HCT116 (cell line): ENCODE measurements at regions not wholly inside any gene's neighbourhood (a gene's known extent, or its start where the extent isn't known, plus 50 kb on each side); places are given as distances from the start of the nearest gene placed in this dataset.

Experiments used
- ATAC-seq: fragments of 200-7000 bp; cut with Tn5 transposase; 2 replicates; pipeline ENCODE4 v1.9.1; 2020; ENCODE audit warnings: mild to moderate bottlenecking, moderate library complexity
- BruUV-seq: library from RNA; stranded (reverse); fragments of 400-500 nt; replicated peaks from 2 replicates; lab custom pipeline; 2021; lab: Mats Ljungman, UMichigan
- CTCF ChIA-PET: fragments of 300-600 bp; sonication (Branson Sonifier 250); formaldehyde crosslinking; loops from one replicate; lab custom pipeline; 2021; ENCODE audit warnings: antibody characterized with exemption; lab: Charles Lee
- POLR2A ChIA-PET: fragments of 300-600, 350-600 bp; sonication (Branson Sonifier 250); formaldehyde crosslinking; loops from one replicate; lab custom pipeline; 2021; ENCODE audit warnings: antibody characterized with exemption; lab: Charles Lee
- RAD21 ChIA-PET, 2 experiments: fragments of 300-600 bp; sonication (Branson Sonifier 250); formaldehyde crosslinking; loops; one replicate each; lab custom pipeline; 2023; ENCODE audit warnings: low total read pairs in 2 of 2; ENCODE audit not compliant: uncharacterized antibody in 2 of 2, unreplicated experiment in 2 of 2, low non-redundant PET in 1 of 2; lab: Charles Lee
- DNase-seq: peaks from one replicate; pipeline ENCODE4 v3.0.0-alpha.2; 2010; ENCODE audit warnings: low read depth, low spot score
- H2AFZ ChIP-seq: fragments of 200-600 bp; shearing (Covaris generic), sonication (generic); 2 replicates; pipeline ENCODE4 v1.6.1; 2017; ENCODE audit warnings: low read depth, mixed run types, mixed read lengths, antibody characterized with exemption, low read length; ENCODE audit not compliant: poor library complexity, severe bottlenecking
- H3K27ac ChIP-seq: 2 replicates; pipeline ENCODE4 v1.5.1; 2012; ENCODE audit warnings: low read depth, low read length
- H3K27me3 ChIP-seq: fragments of 200-600 bp; sonication (generic); 2 replicates; pipeline ENCODE4 v1.6.1; 2016; ENCODE audit warnings: mixed run types, low read length, mixed read lengths; ENCODE audit not compliant: insufficient read depth
- H3K36me3 ChIP-seq, 2 experiments: fragments of 200-500 bp in 1 of 2; fragments of 200-600 bp in 1 of 2; sonication (Bioruptor generic) in 1 of 2; sonication (generic) in 1 of 2; 2 replicates each; pipeline versions ENCODE4 v1.5.1 to v1.6.1; 2014 to 2016; ENCODE audit warnings: low read length in 2 of 2, inconsistent platforms in 1 of 2, mixed read lengths in 1 of 2, mixed run types in 1 of 2; ENCODE audit not compliant: insufficient read depth in 2 of 2, control insufficient read depth in 1 of 2
- H3K4me1 ChIP-seq, 2 experiments: fragments of 200-600 bp in 1 of 2; sonication (generic) in 1 of 2; 2 replicates each; pipeline versions ENCODE4 v1.5.1 to v1.6.1; 2012 to 2017; ENCODE audit warnings: low read length in 2 of 2, inconsistent platforms in 1 of 2, mild to moderate bottlenecking in 1 of 2, mixed read lengths in 1 of 2, mixed run types in 1 of 2, moderate library complexity in 1 of 2; ENCODE audit not compliant: insufficient read depth in 2 of 2, control insufficient read depth in 1 of 2
- H3K4me2 ChIP-seq: fragments of 200-600 bp; sonication (generic); 2 replicates; pipeline ENCODE4 v1.6.1; 2017; ENCODE audit warnings: mixed run types, low read length, mixed read lengths
- H3K4me3 ChIP-seq, 2 experiments: fragments of 200-600 bp in 1 of 2; sonication (generic) in 1 of 2; replicated peaks in 1 of 2; 2 replicates each; pipeline ENCODE4 v1.5.1; 2011 to 2016; ENCODE audit warnings: low read length in 2 of 2, control low read depth in 1 of 2, low read depth in 1 of 2, mild to moderate bottlenecking in 1 of 2, mixed read lengths in 1 of 2, mixed run types in 1 of 2
- H3K79me2 ChIP-seq: fragments of 200-600 bp; sonication (generic); 2 replicates; pipeline ENCODE4 v1.6.1; 2017; ENCODE audit warnings: mild to moderate bottlenecking, mixed run types, low read length, moderate library complexity, mixed read lengths; ENCODE audit not compliant: insufficient read depth
- H3K9ac ChIP-seq: fragments of 200-600 bp; sonication (generic); 2 replicates; pipeline ENCODE4 v1.6.1; 2016; ENCODE audit warnings: low read length, mixed read lengths
- H3K9me2 ChIP-seq: fragments of 200-600 bp; sonication (generic), shearing (Covaris generic); 2 replicates; pipeline ENCODE4 v1.6.1; 2017; ENCODE audit warnings: mixed run types, mild to moderate bottlenecking, moderate library complexity; ENCODE audit not compliant: insufficient read depth
- H3K9me3 ChIP-seq, 2 experiments: fragments of 200-500 bp in 1 of 2; fragments of 200-600 bp in 1 of 2; sonication (Bioruptor generic) in 1 of 2; sonication (generic) in 1 of 2; 2 replicates each; pipeline ENCODE4 v1.6.1; 2014 to 2017; ENCODE audit warnings: low read length in 2 of 2, mixed read lengths in 2 of 2, inconsistent platforms in 1 of 2, low read depth in 1 of 2, mild to moderate bottlenecking in 1 of 2, mixed run types in 1 of 2, moderate library complexity in 1 of 2; ENCODE audit not compliant: control insufficient read depth in 1 of 2, insufficient read depth in 1 of 2
- H4K20me1 ChIP-seq: fragments of 200-600 bp; sonication (generic), shearing (Covaris generic); 2 replicates; pipeline ENCODE4 v1.6.1; 2017; ENCODE audit warnings: mixed run types, mild to moderate bottlenecking, moderate library complexity; ENCODE audit not compliant: insufficient read depth
- CEBPB ChIP-seq: IDR thresholded peaks from 2 replicates; pipeline ENCODE4 v1.6.1; 2012; ENCODE audit warnings: low read depth
- ELF1 ChIP-seq: IDR thresholded peaks from 2 replicates; pipeline ENCODE4 v1.6.1; 2012; ENCODE audit warnings: low read depth, borderline replicate concordance
- EZH2 ChIP-seq: fragments of 200-600 bp; sonication (generic); IDR thresholded peaks from 2 replicates; pipeline ENCODE4 v1.6.1; 2017; ENCODE audit warnings: antibody characterized with exemption, mixed run types
- EZH2phosphoT487 ChIP-seq: fragments of 200-600 bp; IDR thresholded peaks from 2 replicates; pipeline ENCODE4 v1.6.1; 2018; ENCODE audit warnings: antibody characterized with exemption, borderline replicate concordance
- FOSL1 ChIP-seq: IDR thresholded peaks from 2 replicates; pipeline ENCODE4 v1.6.1; 2012; ENCODE audit warnings: low read depth
- POLR2A ChIP-seq: IDR thresholded peaks from 2 replicates; pipeline ENCODE4 v1.7.0; 2011; ENCODE audit warnings: borderline replicate concordance; ENCODE audit not compliant: insufficient read depth, insufficient read length; ENCODE audit errors: extremely low read depth
- SIN3A ChIP-seq: IDR thresholded peaks from 2 replicates; pipeline ENCODE4 v1.6.1; 2012; ENCODE audit warnings: low read depth
- SP1 ChIP-seq: IDR thresholded peaks from 2 replicates; pipeline ENCODE4 v1.6.1; 2012; ENCODE audit warnings: low read depth
- SRF ChIP-seq: IDR thresholded peaks from 2 replicates; pipeline ENCODE4 v1.6.1; 2012; ENCODE audit warnings: low read depth
- TCF7L2 ChIP-seq: IDR thresholded peaks from 2 replicates; pipeline ENCODE4 v1.7.0; 2011; ENCODE audit warnings: borderline replicate concordance, inconsistent platforms; ENCODE audit not compliant: insufficient read depth, insufficient read length; ENCODE audit errors: extremely low read depth
- ZNF274 ChIP-seq: fragments of 200-500 bp; sonication (Bioruptor generic); IDR thresholded peaks from 2 replicates; pipeline ENCODE4 v1.6.1; 2014; ENCODE audit warnings: mild to moderate bottlenecking, low read depth, low read length, inconsistent platforms
- intact Hi-C: fragments of 100-400 bp; cut with micrococcal nuclease; formaldehyde crosslinking; loops from 2 replicates; pipeline ENCODE4 v1.10.0; 2022
- TF ChIP-seq, protein P1 (sequence below), 3 experiments: fragments of 200-600 bp in 1 of 3; sonication (generic) in 1 of 3; IDR thresholded peaks in 2 of 3; conservative IDR thresholded peaks in 1 of 3; 2 replicates each; pipeline ENCODE4 v1.5.1; 2012 to 2017; ENCODE audit warnings: low read depth in 2 of 3, low read length in 2 of 3, antibody characterized with exemption in 1 of 3, borderline replicate concordance in 1 of 3, control low read depth in 1 of 3, mild to moderate bottlenecking in 1 of 3, mixed read lengths in 1 of 3, mixed run types in 1 of 3, moderate library complexity in 1 of 3; ENCODE audit not compliant: insufficient read depth in 1 of 3
- TF ChIP-seq, protein P2 (sequence below): IDR thresholded peaks from 2 replicates; pipeline ENCODE4 v1.6.1; 2012
- TF ChIP-seq, protein P3 (sequence below): IDR thresholded peaks from 2 replicates; pipeline ENCODE4 v1.6.1; 2012
- TF ChIP-seq, protein P4 (sequence below): IDR thresholded peaks from 2 replicates; pipeline ENCODE4 v1.6.1; 2012; ENCODE audit warnings: low read depth
- TF ChIP-seq, protein P5 (sequence below): IDR thresholded peaks from 2 replicates; pipeline ENCODE4 v1.6.1; 2011; ENCODE audit warnings: mild to moderate bottlenecking, low read length, moderate library complexity; ENCODE audit not compliant: insufficient replicate concordance; ENCODE audit errors: extremely low read depth

DNA sequence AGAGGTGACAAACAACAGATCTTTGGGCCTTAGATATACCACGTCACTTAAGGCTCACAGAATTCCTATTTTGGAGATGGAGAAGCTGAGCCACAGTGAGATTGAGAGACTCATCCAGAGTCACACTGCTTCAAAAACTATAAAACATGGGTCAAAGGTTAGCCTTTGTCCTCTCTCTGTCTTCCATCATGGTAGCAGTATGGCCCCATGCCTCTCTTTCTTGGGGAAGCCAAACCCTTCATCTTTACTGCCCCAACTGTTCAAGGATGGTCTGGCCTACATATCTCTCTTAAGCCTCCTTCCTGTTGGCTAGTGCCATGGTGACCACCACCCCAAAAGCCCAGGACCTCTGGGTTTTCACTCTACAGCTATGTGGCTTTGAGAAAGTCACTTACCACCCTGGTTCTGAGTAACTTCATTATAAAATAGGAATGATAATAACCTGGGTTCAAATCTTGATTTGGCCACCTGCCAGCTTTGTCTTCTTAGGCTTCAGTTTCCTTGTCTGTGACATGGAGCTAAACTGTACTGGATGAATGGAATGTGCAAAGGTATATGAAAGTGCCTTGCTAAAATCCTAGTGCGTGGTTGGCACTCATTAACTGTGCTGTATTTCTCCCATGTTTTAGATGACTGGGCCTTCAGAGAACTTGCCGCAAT lies 85.9 kb upstream of the JUN start:
- Histone ChIP-seq H3K9ac (no peak overlapping the region), H4K20me1 (no peaks in the 10 kb centered on the region), H3K27ac (no peak overlapping the region), H3K4me3 (no peak overlapping the region), H3K4me2 (no peak overlapping the region), H3K79me2 (no peaks in the 10 kb centered on the region), H2AFZ (no peak overlapping the region), H3K9me2 (no peaks in the 10 kb centered on the region), H3K9me3 (no peaks in the 10 kb centered on the region), H3K27me3 (no peaks in the 10 kb centered on the region), H3K36me3 (no peaks in the 10 kb centered on the region), H3K4me1 (no peaks in the 10 kb centered on the region)
- ATAC-seq (no peak), DNase-seq (no peak)
- BruUV-seq, result no TSS peak
- CTCF ChIA-PET, result no interaction called here
- POLR2A ChIA-PET, result no interaction called here
- RAD21 ChIA-PET, result no interaction called here
- TF ChIP-seq, protein P1, sequence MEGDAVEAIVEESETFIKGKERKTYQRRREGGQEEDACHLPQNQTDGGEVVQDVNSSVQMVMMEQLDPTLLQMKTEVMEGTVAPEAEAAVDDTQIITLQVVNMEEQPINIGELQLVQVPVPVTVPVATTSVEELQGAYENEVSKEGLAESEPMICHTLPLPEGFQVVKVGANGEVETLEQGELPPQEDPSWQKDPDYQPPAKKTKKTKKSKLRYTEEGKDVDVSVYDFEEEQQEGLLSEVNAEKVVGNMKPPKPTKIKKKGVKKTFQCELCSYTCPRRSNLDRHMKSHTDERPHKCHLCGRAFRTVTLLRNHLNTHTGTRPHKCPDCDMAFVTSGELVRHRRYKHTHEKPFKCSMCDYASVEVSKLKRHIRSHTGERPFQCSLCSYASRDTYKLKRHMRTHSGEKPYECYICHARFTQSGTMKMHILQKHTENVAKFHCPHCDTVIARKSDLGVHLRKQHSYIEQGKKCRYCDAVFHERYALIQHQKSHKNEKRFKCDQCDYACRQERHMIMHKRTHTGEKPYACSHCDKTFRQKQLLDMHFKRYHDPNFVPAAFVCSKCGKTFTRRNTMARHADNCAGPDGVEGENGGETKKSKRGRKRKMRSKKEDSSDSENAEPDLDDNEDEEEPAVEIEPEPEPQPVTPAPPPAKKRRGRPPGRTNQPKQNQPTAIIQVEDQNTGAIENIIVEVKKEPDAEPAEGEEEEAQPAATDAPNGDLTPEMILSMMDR (IDR thresholded peaks at IDR 0.05 in 2 of 3, conservative IDR thresholded peaks at IDR 0.05 in 1 of 3; ENCODE audit: borderline replicate concordance in 1 of 3, insufficient read depth in 1 of 3, low read depth in 2 of 3, low read length in 2 of 3), result no peak
- TF ChIP-seq ELF1, result no peak
- no peak for TF ChIP-seq SP1
- TF ChIP-seq FOSL1, result no peak
- TF ChIP-seq, protein P2, sequence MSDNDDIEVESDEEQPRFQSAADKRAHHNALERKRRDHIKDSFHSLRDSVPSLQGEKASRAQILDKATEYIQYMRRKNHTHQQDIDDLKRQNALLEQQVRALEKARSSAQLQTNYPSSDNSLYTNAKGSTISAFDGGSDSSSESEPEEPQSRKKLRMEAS, result no peak
- TF ChIP-seq, protein P3, sequence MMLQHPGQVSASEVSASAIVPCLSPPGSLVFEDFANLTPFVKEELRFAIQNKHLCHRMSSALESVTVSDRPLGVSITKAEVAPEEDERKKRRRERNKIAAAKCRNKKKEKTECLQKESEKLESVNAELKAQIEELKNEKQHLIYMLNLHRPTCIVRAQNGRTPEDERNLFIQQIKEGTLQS, result no peak
- TF ChIP-seq SRF, result no peak
- TF ChIP-seq CEBPB, result no peak
- TF ChIP-seq TCF7L2, result no peak
- TF ChIP-seq SIN3A, result no peak
- TF ChIP-seq ZNF274, result no peak
- TF ChIP-seq, protein P4, sequence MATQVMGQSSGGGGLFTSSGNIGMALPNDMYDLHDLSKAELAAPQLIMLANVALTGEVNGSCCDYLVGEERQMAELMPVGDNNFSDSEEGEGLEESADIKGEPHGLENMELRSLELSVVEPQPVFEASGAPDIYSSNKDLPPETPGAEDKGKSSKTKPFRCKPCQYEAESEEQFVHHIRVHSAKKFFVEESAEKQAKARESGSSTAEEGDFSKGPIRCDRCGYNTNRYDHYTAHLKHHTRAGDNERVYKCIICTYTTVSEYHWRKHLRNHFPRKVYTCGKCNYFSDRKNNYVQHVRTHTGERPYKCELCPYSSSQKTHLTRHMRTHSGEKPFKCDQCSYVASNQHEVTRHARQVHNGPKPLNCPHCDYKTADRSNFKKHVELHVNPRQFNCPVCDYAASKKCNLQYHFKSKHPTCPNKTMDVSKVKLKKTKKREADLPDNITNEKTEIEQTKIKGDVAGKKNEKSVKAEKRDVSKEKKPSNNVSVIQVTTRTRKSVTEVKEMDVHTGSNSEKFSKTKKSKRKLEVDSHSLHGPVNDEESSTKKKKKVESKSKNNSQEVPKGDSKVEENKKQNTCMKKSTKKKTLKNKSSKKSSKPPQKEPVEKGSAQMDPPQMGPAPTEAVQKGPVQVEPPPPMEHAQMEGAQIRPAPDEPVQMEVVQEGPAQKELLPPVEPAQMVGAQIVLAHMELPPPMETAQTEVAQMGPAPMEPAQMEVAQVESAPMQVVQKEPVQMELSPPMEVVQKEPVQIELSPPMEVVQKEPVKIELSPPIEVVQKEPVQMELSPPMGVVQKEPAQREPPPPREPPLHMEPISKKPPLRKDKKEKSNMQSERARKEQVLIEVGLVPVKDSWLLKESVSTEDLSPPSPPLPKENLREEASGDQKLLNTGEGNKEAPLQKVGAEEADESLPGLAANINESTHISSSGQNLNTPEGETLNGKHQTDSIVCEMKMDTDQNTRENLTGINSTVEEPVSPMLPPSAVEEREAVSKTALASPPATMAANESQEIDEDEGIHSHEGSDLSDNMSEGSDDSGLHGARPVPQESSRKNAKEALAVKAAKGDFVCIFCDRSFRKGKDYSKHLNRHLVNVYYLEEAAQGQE, result no peak
- TF ChIP-seq EZH2, result no peak
- no peak for TF ChIP-seq EZH2phosphoT487
- TF ChIP-seq, protein P5, sequence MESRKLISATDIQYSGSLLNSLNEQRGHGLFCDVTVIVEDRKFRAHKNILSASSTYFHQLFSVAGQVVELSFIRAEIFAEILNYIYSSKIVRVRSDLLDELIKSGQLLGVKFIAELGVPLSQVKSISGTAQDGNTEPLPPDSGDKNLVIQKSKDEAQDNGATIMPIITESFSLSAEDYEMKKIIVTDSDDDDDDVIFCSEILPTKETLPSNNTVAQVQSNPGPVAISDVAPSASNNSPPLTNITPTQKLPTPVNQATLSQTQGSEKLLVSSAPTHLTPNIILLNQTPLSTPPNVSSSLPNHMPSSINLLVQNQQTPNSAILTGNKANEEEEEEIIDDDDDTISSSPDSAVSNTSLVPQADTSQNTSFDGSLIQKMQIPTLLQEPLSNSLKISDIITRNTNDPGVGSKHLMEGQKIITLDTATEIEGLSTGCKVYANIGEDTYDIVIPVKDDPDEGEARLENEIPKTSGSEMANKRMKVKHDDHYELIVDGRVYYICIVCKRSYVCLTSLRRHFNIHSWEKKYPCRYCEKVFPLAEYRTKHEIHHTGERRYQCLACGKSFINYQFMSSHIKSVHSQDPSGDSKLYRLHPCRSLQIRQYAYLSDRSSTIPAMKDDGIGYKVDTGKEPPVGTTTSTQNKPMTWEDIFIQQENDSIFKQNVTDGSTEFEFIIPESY, result no peak
- TF ChIP-seq POLR2A, result no peak
- intact Hi-C loops, result no loop called here
